ENCODE measurements at regions not wholly inside any gene's neighbourhood (a gene's known extent, or its start where the extent isn't known, plus 50 kb on each side); places are given as distances from the start of the nearest gene placed in this dataset.

- no peaks in the 10 kb centered on the region for H3K36me3 ChIP-seq (ENCODE audit: low read depth)
- no peaks in the 10 kb centered on the region for H3F3A ChIP-seq (ENCODE audit: insufficient read depth, low read depth)
- no peak overlapping the region for H3K27ac ChIP-seq
- peaks cover 100% of the 10 kb centered on the region for H3K27me3 ChIP-seq (ENCODE audit: insufficient read depth, low read depth)
- no peak overlapping the region for H3K4me2 ChIP-seq
- no peaks in the 10 kb centered on the region for H3K9me2 ChIP-seq (ENCODE audit: insufficient read depth)
- H4K20me1 ChIP-seq (ENCODE audit: insufficient read depth): no peaks in the 10 kb centered on the region
- H3K4me1 ChIP-seq (replicated peaks; ENCODE audit: insufficient read depth): no peaks in the 10 kb centered on the region
- H3K9me3 ChIP-seq (ENCODE audit: insufficient read depth, low read depth): no peaks in the 10 kb centered on the region
- DNase-seq: no peak
- no peak for TF ChIP-seq CTCF (conservative IDR thresholded peaks at IDR 0.05)
- H3K4me3 ChIP-seq: no peak overlapping the region
- no TSS peak for BruUV-seq (replicated peaks)
- intact Hi-C loops (cut with micrococcal nuclease; ENCODE audit: unreplicated experiment): no loop called here
- CTCF ChIA-PET: no interaction called here
- H2AFZ ChIP-seq: no peak overlapping the region
- no peaks in the 10 kb centered on the region for H3K79me2 ChIP-seq (ENCODE audit: low read depth)
- POLR2A ChIA-PET (ENCODE audit: unreplicated experiment): no interaction called here
These were observed 302.2 kb downstream of the EIPR1 start for GRCh38 chr2:3075316-3075990.

DNA sequence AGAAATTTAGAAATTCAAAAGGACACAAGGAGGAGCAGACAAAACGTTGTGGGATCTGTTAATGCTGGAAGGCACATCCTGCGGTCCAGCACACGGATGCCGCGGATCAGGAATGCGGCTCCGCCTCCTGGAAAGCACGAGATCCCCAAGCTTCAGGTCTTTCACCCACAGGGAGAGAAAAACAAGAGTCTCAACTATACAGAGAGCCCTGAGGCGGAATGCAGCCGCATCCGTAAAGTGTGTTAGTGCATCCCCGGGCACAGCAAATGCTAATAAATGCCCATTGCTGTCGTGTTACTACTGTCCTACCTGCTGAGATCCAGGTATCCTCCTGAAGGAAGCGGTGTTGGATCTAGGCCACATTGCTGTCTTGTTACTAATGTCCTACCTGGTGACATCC lies 303.9 kb downstream of the EIPR1 start:
- no peak for TF ChIP-seq CTCF (conservative IDR thresholded peaks at IDR 0.05)
- no peak for TF ChIP-seq EZH2 (IDR thresholded peaks at IDR 0.05; ENCODE audit: low read depth)
- H3K27me3 ChIP-seq (ENCODE audit: insufficient read depth, low read depth): peaks cover 100% of the 10 kb centered on the region
- no peaks in the 10 kb centered on the region for H3K4me1 ChIP-seq (replicated peaks; ENCODE audit: insufficient read depth)
- no TSS peak for BruUV-seq (replicated peaks)
- no peak overlapping the region for H2AFZ ChIP-seq
- no peak for DNase-seq
- H3K4me2 ChIP-seq: no peak overlapping the region
- no peaks in the 10 kb centered on the region for H3K9me3 ChIP-seq (ENCODE audit: insufficient read depth, low read depth)
- H4K20me1 ChIP-seq (ENCODE audit: insufficient read depth): no peaks in the 10 kb centered on the region
- H3K36me3 ChIP-seq (ENCODE audit: low read depth): no peaks in the 10 kb centered on the region
- H3F3A ChIP-seq (ENCODE audit: insufficient read depth, low read depth): no peaks in the 10 kb centered on the region
- no peaks in the 10 kb centered on the region for H3K79me2 ChIP-seq (ENCODE audit: low read depth)
- no peak overlapping the region for H3K4me3 ChIP-seq
- no peaks in the 10 kb centered on the region for H3K9me2 ChIP-seq (ENCODE audit: insufficient read depth)
- intact Hi-C loops (cut with micrococcal nuclease; ENCODE audit: unreplicated experiment): no loop called here
- H3K27ac ChIP-seq: no peak overlapping the region
- ChIA-PET CTCF (no interaction called here), POLR2A (ENCODE audit: unreplicated experiment) (no interaction called here)

GRCh38 chr2:3073041-3073595 lies 304.5 kb downstream of the EIPR1 start:
- Histone ChIP-seq H3K36me3 (ENCODE audit: low read depth) (no peaks in the 10 kb centered on the region), H2AFZ (no peak overlapping the region), H3K27me3 (ENCODE audit: insufficient read depth, low read depth) (peaks cover 97% of the 10 kb centered on the region), H3K9me2 (ENCODE audit: insufficient read depth) (no peaks in the 10 kb centered on the region), H3K4me3 (no peak overlapping the region), H3K79me2 (ENCODE audit: low read depth) (no peaks in the 10 kb centered on the region), H3K27ac (no peak overlapping the region), H3F3A (ENCODE audit: insufficient read depth, low read depth) (no peaks in the 10 kb centered on the region), H4K20me1 (ENCODE audit: insufficient read depth) (no peaks in the 10 kb centered on the region), H3K4me2 (no peak overlapping the region), H3K9me3 (ENCODE audit: insufficient read depth, low read depth) (no peaks in the 10 kb centered on the region), H3K4me1 (replicated peaks; ENCODE audit: insufficient read depth) (no peaks in the 10 kb centered on the region)
- intact Hi-C loops (cut with micrococcal nuclease; ENCODE audit: unreplicated experiment): no loop called here
- CTCF ChIA-PET: no interaction called here
- BruUV-seq (replicated peaks): no TSS peak
- TF ChIP-seq CTCF (conservative IDR thresholded peaks at IDR 0.05): no peak
- TF ChIP-seq EZH2 (IDR thresholded peaks at IDR 0.05; ENCODE audit: low read depth): no peak
- POLR2A ChIA-PET (ENCODE audit: unreplicated experiment): no interaction called here
- DNase-seq: no peak

All from PC-9 (cell line).